ENCODE measurements at regions not wholly inside any gene's neighbourhood (a gene's known extent, or its start where the extent isn't known, plus 50 kb on each side); places are given as distances from the start of the nearest gene placed in this dataset.

DNA sequence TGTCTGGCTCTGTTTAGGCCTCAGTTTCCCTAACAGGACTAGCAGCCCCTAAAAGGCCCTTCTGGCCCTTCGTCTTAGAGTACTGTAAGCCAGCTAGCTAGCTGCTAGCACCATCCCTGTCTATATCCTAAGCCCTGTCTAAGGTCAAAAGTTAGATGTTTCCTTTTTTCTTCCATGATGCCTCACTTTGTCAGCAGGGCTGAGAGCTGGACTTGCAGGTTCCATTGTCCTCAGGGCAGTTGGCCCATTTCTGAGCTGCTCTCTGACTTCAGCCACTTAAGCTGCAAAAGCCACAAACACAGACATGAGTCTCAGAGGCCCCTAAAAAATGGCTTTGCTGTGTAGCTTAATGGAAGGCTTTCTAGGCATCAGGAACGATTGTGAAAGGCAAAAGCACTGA is 187.7 kb downstream of the CBLN1 start:
- intact Hi-C loops (cut with micrococcal nuclease) = no loop called here
- Histone ChIP-seq H3K27ac (ENCODE audit: low read depth, low read length) (no peak overlapping the region), H3K9me3 (ENCODE audit: control insufficient read depth in 1 of 2, low read length in 2 of 2) (no peaks in the 10 kb centered on the region), H3K4me3 (ENCODE audit: low read length in 2 of 2) (no peak overlapping the region), H3K27me3 (ENCODE audit: insufficient read depth, low read length) (no peaks in the 10 kb centered on the region), H3K36me3 (ENCODE audit: insufficient read depth, low read length) (no peaks in the 10 kb centered on the region), H3K4me1 (ENCODE audit: insufficient read depth, low read length) (no peaks in the 10 kb centered on the region)
- DNase-seq = no peak
- Mint-ChIP-seq H3K36me3 (no peaks in the 10 kb centered on the region), H3K27ac (no peak overlapping the region), H3K9me3 (peaks cover 0 to 8% (median 3%) of the 10 kb centered on the region in 8 donors), H3K4me1 (no peaks in the 10 kb centered on the region), H3K4me3 (no peak overlapping the region), H3K27me3 (no peaks in the 10 kb centered on the region)
- POLR2A ChIA-PET (ENCODE audit: partially characterized antibody) = no interaction called here
- CTCF ChIA-PET (ENCODE audit: partially characterized antibody) = no interaction called here

DNA sequence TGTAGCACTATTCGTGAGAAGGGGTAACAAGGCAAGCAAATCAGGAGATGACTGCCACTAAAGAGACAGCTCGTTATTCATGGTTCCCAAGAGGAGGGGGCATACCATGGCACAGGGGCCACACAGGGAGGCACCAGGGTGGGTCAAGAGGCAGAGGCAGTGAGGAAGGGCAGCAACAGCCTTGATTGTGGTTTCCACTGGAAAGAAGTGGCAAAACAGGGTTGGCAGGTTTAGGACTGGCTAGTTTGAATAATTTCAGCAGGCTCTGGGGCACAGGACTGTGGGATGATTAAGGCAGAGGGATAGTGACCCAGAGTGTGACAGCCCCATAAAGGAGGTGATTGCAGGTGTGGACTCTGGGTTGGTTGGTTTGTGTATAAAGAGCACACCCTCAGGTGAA is 188.9 kb downstream of the CBLN1 start:
- Histone ChIP-seq H3K4me1 (ENCODE audit: insufficient read depth, low read length) (no peaks in the 10 kb centered on the region), H3K9me3 (ENCODE audit: control insufficient read depth in 1 of 2, low read length in 2 of 2) (no peaks in the 10 kb centered on the region), H3K36me3 (ENCODE audit: insufficient read depth, low read length) (no peaks in the 10 kb centered on the region), H3K27ac (ENCODE audit: low read depth, low read length) (no peak overlapping the region), H3K4me3 (ENCODE audit: low read length in 2 of 2) (no peak overlapping the region), H3K27me3 (ENCODE audit: insufficient read depth, low read length) (no peaks in the 10 kb centered on the region)
- peaks cover 0 to 8% (median 4%) of the 10 kb centered on the region in 8 donors for H3K9me3 Mint-ChIP-seq
- H3K27ac Mint-ChIP-seq = no peak overlapping the region
- no peaks in the 10 kb centered on the region for H3K4me1 Mint-ChIP-seq
- no peaks in the 10 kb centered on the region for H3K36me3 Mint-ChIP-seq
- intact Hi-C loops (cut with micrococcal nuclease) = no loop called here
- H3K4me3 Mint-ChIP-seq = no peak overlapping the region
- no peak for DNase-seq
- ChIA-PET POLR2A (ENCODE audit: partially characterized antibody) (no interaction called here), CTCF (ENCODE audit: partially characterized antibody) (no interaction called here)
- H3K27me3 Mint-ChIP-seq = no peaks in the 10 kb centered on the region

DNA sequence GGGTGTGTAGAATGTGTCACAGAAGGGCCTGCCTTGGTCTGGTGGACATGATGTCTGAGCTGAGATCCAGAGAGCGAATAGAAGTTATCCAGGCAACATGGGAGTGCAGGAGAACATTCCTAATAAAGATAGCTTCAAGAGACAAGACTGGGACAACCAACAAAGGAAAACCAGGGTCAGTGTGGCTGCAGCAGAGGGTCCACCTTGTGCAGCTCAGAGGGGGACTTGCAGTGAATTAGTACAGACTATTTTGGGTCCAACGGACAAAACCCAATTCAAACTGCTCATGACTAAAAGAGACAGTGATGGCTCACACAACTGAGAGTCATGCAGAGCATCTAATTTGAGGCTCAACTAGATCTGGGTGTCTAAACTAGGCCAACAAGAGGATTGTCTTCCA is 192.1 kb downstream of the CBLN1 start:
- no peak overlapping the region for H3K4me3 ChIP-seq (ENCODE audit: low read length in 2 of 2)
- ChIA-PET POLR2A (ENCODE audit: partially characterized antibody) (no interaction called here), CTCF (ENCODE audit: partially characterized antibody) (no interaction called here)
- Mint-ChIP-seq H3K9me3 (peaks cover 2 to 21% (median 9%) of the 10 kb centered on the region in 8 donors), H3K36me3 (no peaks in the 10 kb centered on the region), H3K27me3 (no peaks in the 10 kb centered on the region), H3K27ac (no peak overlapping the region), H3K4me3 (no peak overlapping the region), H3K4me1 (no peaks in the 10 kb centered on the region)
- H3K4me1 ChIP-seq (ENCODE audit: insufficient read depth, low read length) = no peaks in the 10 kb centered on the region
- H3K27me3 ChIP-seq (ENCODE audit: insufficient read depth, low read length) = no peaks in the 10 kb centered on the region
- intact Hi-C loops (cut with micrococcal nuclease) = no loop called here
- no peak overlapping the region for H3K27ac ChIP-seq (ENCODE audit: low read depth, low read length)
- no peak for DNase-seq
- H3K9me3 ChIP-seq (ENCODE audit: control insufficient read depth in 1 of 2, low read length in 2 of 2) = no peaks in the 10 kb centered on the region
- no peaks in the 10 kb centered on the region for H3K36me3 ChIP-seq (ENCODE audit: insufficient read depth, low read length)

DNA sequence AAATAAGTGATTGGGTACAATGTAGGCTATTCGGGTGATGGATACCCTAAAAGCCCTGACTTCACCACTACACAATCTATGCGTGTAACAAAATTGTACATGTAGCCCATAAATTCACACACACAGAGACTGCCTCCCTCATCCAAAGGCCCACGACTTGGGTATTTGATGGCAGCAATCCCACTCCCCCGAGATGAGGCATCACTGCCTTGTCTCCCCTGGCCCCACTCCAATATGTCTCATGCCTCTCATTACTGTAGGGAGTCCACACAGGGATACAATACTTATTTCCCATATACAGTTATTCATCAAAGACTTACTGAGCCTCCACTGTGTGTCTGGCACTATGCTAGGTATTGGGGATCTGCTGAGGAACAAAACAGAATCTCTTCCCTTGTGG is 192.6 kb downstream of the CBLN1 start:
- no peaks in the 10 kb centered on the region for H3K27me3 Mint-ChIP-seq
- no peak overlapping the region for H3K4me3 Mint-ChIP-seq
- H3K27me3 ChIP-seq (ENCODE audit: insufficient read depth, low read length) = no peaks in the 10 kb centered on the region
- no peak overlapping the region for H3K27ac ChIP-seq (ENCODE audit: low read depth, low read length)
- POLR2A ChIA-PET (ENCODE audit: partially characterized antibody) = no interaction called here
- DNase-seq = no peak
- no peaks in the 10 kb centered on the region for H3K4me1 Mint-ChIP-seq
- H3K9me3 ChIP-seq (ENCODE audit: control insufficient read depth in 1 of 2, low read length in 2 of 2) = no peaks in the 10 kb centered on the region
- intact Hi-C loops (cut with micrococcal nuclease) = no loop called here
- H3K36me3 ChIP-seq (ENCODE audit: insufficient read depth, low read length) = no peaks in the 10 kb centered on the region
- no peaks in the 10 kb centered on the region for H3K36me3 Mint-ChIP-seq
- H3K27ac Mint-ChIP-seq = no peak overlapping the region
- no peaks in the 10 kb centered on the region for H3K4me1 ChIP-seq (ENCODE audit: insufficient read depth, low read length)
- CTCF ChIA-PET (ENCODE audit: partially characterized antibody) = no interaction called here
- no peak overlapping the region for H3K4me3 ChIP-seq (ENCODE audit: low read length in 2 of 2)
- peaks cover 2 to 21% (median 11%) of the 10 kb centered on the region in 8 donors for H3K9me3 Mint-ChIP-seq

DNA sequence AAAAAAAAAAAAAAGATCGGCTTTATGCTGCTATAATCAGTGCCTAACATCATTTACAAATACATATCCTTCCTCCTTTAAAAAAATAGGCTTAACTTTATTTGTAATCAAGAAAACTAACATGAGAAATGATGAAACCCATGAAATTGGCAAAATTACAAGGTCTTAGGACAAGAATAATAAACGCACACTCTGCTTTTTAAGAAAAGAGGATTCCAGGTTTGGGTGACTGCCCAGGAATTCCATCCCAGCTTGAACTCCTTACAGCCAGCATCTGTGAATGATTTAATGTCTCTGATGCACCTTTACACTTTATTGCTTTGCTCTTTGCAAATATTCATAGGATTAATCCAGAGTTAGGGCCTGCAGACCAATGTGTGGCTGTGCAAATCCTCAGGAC is 196.0 kb downstream of the CBLN1 start:
- no peaks in the 10 kb centered on the region for H3K27me3 Mint-ChIP-seq
- intact Hi-C loops (cut with micrococcal nuclease) = no loop called here
- CTCF ChIA-PET (ENCODE audit: partially characterized antibody) = no interaction called here
- Histone ChIP-seq H3K36me3 (ENCODE audit: insufficient read depth, low read length) (no peaks in the 10 kb centered on the region), H3K4me1 (ENCODE audit: insufficient read depth, low read length) (no peaks in the 10 kb centered on the region), H3K4me3 (ENCODE audit: low read length in 2 of 2) (no peak overlapping the region), H3K9me3 (ENCODE audit: control insufficient read depth in 1 of 2, low read length in 2 of 2) (no peaks in the 10 kb centered on the region), H3K27ac (ENCODE audit: low read depth, low read length) (no peak overlapping the region), H3K27me3 (ENCODE audit: insufficient read depth, low read length) (no peaks in the 10 kb centered on the region)
- no peak overlapping the region for H3K4me3 Mint-ChIP-seq
- H3K36me3 Mint-ChIP-seq = no peaks in the 10 kb centered on the region
- H3K27ac Mint-ChIP-seq = no peak overlapping the region
- POLR2A ChIA-PET (ENCODE audit: partially characterized antibody) = no interaction called here
- no peaks in the 10 kb centered on the region for H3K4me1 Mint-ChIP-seq
- peaks cover 3 to 24% (median 15%) of the 10 kb centered on the region in 8 donors for H3K9me3 Mint-ChIP-seq
- no peak for DNase-seq

DNA sequence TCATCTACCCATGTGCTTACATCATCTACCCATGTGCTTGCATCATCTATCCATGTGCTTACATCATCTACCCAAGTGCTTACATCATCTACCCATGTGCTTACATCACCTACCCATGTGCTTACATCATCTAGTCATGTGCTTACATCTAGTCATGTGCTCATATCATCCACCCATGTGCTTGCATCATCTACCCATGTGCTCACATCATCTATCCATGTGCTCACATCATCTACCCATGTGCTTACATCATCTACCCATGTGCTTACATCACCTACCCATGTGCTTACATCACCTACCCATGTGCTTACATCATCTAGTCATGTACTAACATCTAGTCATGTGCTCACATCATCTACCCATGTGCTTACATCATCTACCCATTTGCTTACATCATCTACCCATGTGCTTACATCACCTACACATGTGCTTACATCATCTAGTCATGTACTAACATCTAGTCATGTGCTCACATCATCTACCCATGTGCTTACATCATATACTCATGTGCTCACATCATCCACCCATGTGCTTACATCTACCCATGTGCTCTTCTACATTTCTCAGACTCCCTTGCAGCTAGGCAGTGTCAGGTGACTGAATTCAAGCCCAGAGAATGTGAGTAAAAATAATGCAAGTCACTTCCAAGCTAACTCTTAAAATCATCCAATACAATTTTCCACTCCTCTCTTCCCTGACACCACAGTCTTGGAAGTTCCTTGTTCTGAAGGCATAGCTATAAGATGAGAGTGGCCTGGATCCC is 196.8 kb downstream of the CBLN1 start:
- intact Hi-C loops (cut with micrococcal nuclease) = no loop called here
- Histone ChIP-seq H3K27me3 (ENCODE audit: insufficient read depth, low read length) (no peaks in the 10 kb centered on the region), H3K9me3 (ENCODE audit: control insufficient read depth in 1 of 2, low read length in 2 of 2) (no peaks in the 10 kb centered on the region), H3K36me3 (ENCODE audit: insufficient read depth, low read length) (no peaks in the 10 kb centered on the region), H3K4me3 (ENCODE audit: low read length in 2 of 2) (no peak overlapping the region), H3K4me1 (ENCODE audit: insufficient read depth, low read length) (no peaks in the 10 kb centered on the region), H3K27ac (ENCODE audit: low read depth, low read length) (no peak overlapping the region)
- Mint-ChIP-seq H3K27me3 (no peaks in the 10 kb centered on the region), H3K27ac (no peak overlapping the region), H3K36me3 (no peaks in the 10 kb centered on the region), H3K9me3 (peaks cover 3 to 27% (median 17%) of the 10 kb centered on the region in 8 donors), H3K4me3 (no peak overlapping the region), H3K4me1 (no peaks in the 10 kb centered on the region)
- POLR2A ChIA-PET (ENCODE audit: partially characterized antibody) = no interaction called here
- no peak for DNase-seq
- CTCF ChIA-PET (ENCODE audit: partially characterized antibody) = no interaction called here

DNA sequence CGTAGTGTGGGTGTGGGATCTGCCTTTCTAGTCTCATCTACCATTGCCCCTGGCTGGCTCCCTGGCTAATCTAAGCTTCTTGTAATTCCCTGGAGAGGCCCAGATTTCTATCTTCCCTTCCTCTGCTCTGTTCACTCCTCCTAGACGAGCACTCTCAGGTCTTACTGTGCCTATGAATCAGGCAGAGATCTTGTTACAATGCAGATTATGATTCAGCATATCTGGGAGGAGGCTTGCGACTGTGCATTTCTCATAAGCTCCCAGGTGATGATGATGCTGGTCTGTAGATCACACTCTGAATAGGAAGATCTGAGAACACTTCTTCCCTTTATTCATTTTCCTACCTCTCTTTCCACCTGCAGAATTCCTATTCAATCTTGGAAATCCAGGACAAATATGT is 200.1 kb downstream of the CBLN1 start:
- DNase-seq = no peak
- ChIA-PET CTCF (ENCODE audit: partially characterized antibody) (no interaction called here), POLR2A (ENCODE audit: partially characterized antibody) (no interaction called here)
- Histone ChIP-seq H3K4me1 (ENCODE audit: insufficient read depth, low read length) (no peaks in the 10 kb centered on the region), H3K9me3 (ENCODE audit: control insufficient read depth in 1 of 2, low read length in 2 of 2) (no peaks in the 10 kb centered on the region), H3K4me3 (ENCODE audit: low read length in 2 of 2) (no peak overlapping the region), H3K36me3 (ENCODE audit: insufficient read depth, low read length) (no peaks in the 10 kb centered on the region), H3K27me3 (ENCODE audit: insufficient read depth, low read length) (no peaks in the 10 kb centered on the region), H3K27ac (ENCODE audit: low read depth, low read length) (no peak overlapping the region)
- H3K36me3 Mint-ChIP-seq = no peaks in the 10 kb centered on the region
- intact Hi-C loops (cut with micrococcal nuclease) = no loop called here
- peaks cover 3 to 41% (median 27%) of the 10 kb centered on the region in 8 donors for H3K9me3 Mint-ChIP-seq
- H3K4me1 Mint-ChIP-seq = no peaks in the 10 kb centered on the region
- H3K4me3 Mint-ChIP-seq = no peak overlapping the region
- no peak overlapping the region for H3K27ac Mint-ChIP-seq
- no peaks in the 10 kb centered on the region for H3K27me3 Mint-ChIP-seq

DNA sequence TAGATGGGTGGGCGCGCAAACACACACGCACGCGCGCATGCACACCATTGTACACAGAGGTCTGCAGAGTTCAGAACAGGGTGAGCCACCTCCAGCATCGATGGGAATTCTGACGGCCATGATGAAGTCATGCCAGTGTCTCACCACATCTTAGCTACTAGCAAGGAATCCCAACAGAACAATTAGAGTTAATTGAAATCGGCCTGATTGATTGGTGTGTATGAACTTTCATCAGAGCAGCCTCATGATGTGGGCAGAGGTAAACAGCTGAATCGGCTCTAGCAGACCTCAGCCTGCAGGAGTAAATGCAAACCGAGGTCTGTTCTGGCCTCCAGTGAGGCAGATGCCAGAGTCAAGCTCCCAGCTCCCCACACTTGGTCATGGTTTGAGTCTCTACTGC is 200.6 kb downstream of the CBLN1 start:
- no peaks in the 10 kb centered on the region for H3K4me1 ChIP-seq (ENCODE audit: insufficient read depth, low read length)
- no peak overlapping the region for H3K4me3 ChIP-seq (ENCODE audit: low read length in 2 of 2)
- Mint-ChIP-seq H3K36me3 (no peaks in the 10 kb centered on the region), H3K27me3 (no peaks in the 10 kb centered on the region), H3K27ac (no peak overlapping the region), H3K9me3 (peaks cover 3 to 42% (median 26%) of the 10 kb centered on the region in 8 donors), H3K4me1 (no peaks in the 10 kb centered on the region), H3K4me3 (no peak overlapping the region)
- H3K27me3 ChIP-seq (ENCODE audit: insufficient read depth, low read length) = no peaks in the 10 kb centered on the region
- CTCF ChIA-PET (ENCODE audit: partially characterized antibody) = no interaction called here
- no peak overlapping the region for H3K27ac ChIP-seq (ENCODE audit: low read depth, low read length)
- H3K36me3 ChIP-seq (ENCODE audit: insufficient read depth, low read length) = no peaks in the 10 kb centered on the region
- POLR2A ChIA-PET (ENCODE audit: partially characterized antibody) = no interaction called here
- no peak for DNase-seq
- intact Hi-C loops (cut with micrococcal nuclease) = no loop called here
- H3K9me3 ChIP-seq (ENCODE audit: control insufficient read depth in 1 of 2, low read length in 2 of 2) = no peaks in the 10 kb centered on the region

Measured in CD4-positive, alpha-beta memory T cell (primary cell).